HepG2 (cell line): ENCODE measurements at regions not wholly inside any gene's neighbourhood (a gene's known extent, or its start where the extent isn't known, plus 50 kb on each side); places are given as distances from the start of the nearest gene placed in this dataset.

Experiments
- ATAC-seq: fragments of 200-7000 bp; cut with Tn5 transposase; 3 replicates; pipeline ENCODE4 v1.9.1; 2020; ENCODE audit warnings: mild to moderate bottlenecking, moderate library complexity
- BruUV-seq: library from RNA; stranded (reverse); fragments of 400-500 nt; replicated peaks from 2 replicates; lab custom pipeline; 2021; lab: Mats Ljungman, UMichigan
- CTCF ChIA-PET: fragments of 300-600 bp; formaldehyde crosslinking; extraction: SDS; loops from one replicate; lab custom pipeline; 2021; ENCODE audit warnings: low total read pairs, inconsistent platforms, low intra/inter-chr PET ratio; lab: Yijun Ruan, JAX
- POLR2A ChIA-PET: fragments of 350-600 bp; sonication (Branson Sonifier 250); formaldehyde crosslinking; loops from one replicate; lab custom pipeline; 2020; ENCODE audit warnings: antibody characterized with exemption, inconsistent platforms; lab: Yijun Ruan, JAX
- DNase-seq: peaks from one replicate; pipeline ENCODE4 v3.0.0-alpha.2; 2015; ENCODE audit warnings: low spot score
- FAIRE-seq: peaks from 3 replicates; lab custom pipeline; 2011; peaks lifted over from hg19 to GRCh38; lab: Jason Lieb, UNC
- H2AFZ ChIP-seq: one replicate; pipeline ENCODE4 v1.6.1; 2011; ENCODE audit warnings: low read length, inconsistent platforms
- H3K27ac ChIP-seq: fragments of 300-600 bp; 3 replicates; pipeline ENCODE4 v1.8.0; 2011; ENCODE audit warnings: mixed run types, mild to moderate bottlenecking, mixed read lengths, low read length, inconsistent platforms; ENCODE audit not compliant: insufficient read depth; ENCODE audit errors: extremely low read length
- H3K27me3 ChIP-seq, 2 experiments: fragments of 200-600 bp in 1 of 2; 2 replicates in 1 of 2; 3 replicates in 1 of 2; pipeline versions ENCODE4 v1.6.0 to v1.8.0; 2011; ENCODE audit warnings: low read length in 2 of 2, mild to moderate bottlenecking in 2 of 2, moderate library complexity in 2 of 2, inconsistent platforms in 1 of 2; ENCODE audit not compliant: insufficient read depth in 2 of 2, control insufficient read depth in 1 of 2
- H3K36me3 ChIP-seq, 2 experiments: fragments of 200-600 bp in 1 of 2; replicated peaks in 1 of 2; 2 replicates in 1 of 2; 3 replicates in 1 of 2; pipeline versions ENCODE4 v1.5.1 to v1.8.0; 2011; ENCODE audit warnings: low read length in 2 of 2, inconsistent platforms in 1 of 2; ENCODE audit not compliant: insufficient read depth in 2 of 2, control insufficient read depth in 1 of 2
- H3K4me1 ChIP-seq: 2 replicates; pipeline ENCODE4 v1.5.1; 2012; ENCODE audit warnings: low read length, inconsistent platforms; ENCODE audit not compliant: insufficient read depth
- H3K4me2 ChIP-seq: 2 replicates; pipeline ENCODE4 v1.6.0; 2011; ENCODE audit warnings: low read depth, low read length, inconsistent platforms
- H3K4me3 ChIP-seq, 3 experiments: fragments of 200-600 bp in 1 of 3; sonication (generic), shearing (Covaris generic) in 1 of 3; replicated peaks in 1 of 3; 2 replicates each; pipeline ENCODE4 v1.5.1; 2011 to 2016; ENCODE audit warnings: low read length in 3 of 3, inconsistent platforms in 2 of 3, low read depth in 2 of 3, mild to moderate bottlenecking in 2 of 3, control low read depth in 1 of 3, mixed read lengths in 1 of 3; ENCODE audit not compliant: insufficient read depth in 1 of 3
- H3K79me2 ChIP-seq: one replicate; pipeline ENCODE4 v1.6.1; 2011; ENCODE audit warnings: low read length, inconsistent platforms; ENCODE audit not compliant: insufficient read depth
- H3K9ac ChIP-seq: 2 replicates; pipeline ENCODE4 v1.6.0; 2011; ENCODE audit warnings: mild to moderate bottlenecking, low read depth, low read length, inconsistent platforms; ENCODE audit not compliant: insufficient read depth
- H3K9me3 ChIP-seq: 2 replicates; pipeline ENCODE4 v1.5.1; 2012; ENCODE audit warnings: mild to moderate bottlenecking, low read length
- H4K20me1 ChIP-seq: 2 replicates; pipeline ENCODE4 v1.6.0; 2011; ENCODE audit warnings: inconsistent platforms, mild to moderate bottlenecking, low read length, moderate library complexity; ENCODE audit not compliant: insufficient read depth
- FOXO1 ChIP-seq: sonication (generic); formaldehyde crosslinking; IDR thresholded peaks from 2 replicates; pipeline ENCODE4 v1.4.0; 2020; ENCODE audit warnings: missing genetic modification reagents
- GATAD2A ChIP-seq: IDR thresholded peaks from 2 replicates; pipeline ENCODE4 v1.6.1; 2016
- MIXL1 ChIP-seq: IDR thresholded peaks from 2 replicates; pipeline ENCODE4 v1.6.1; 2016
- NR2F6 ChIP-seq, 2 experiments: IDR thresholded peaks; 2 replicates each; pipeline ENCODE4 v1.6.1; 2016; ENCODE audit warnings: antibody characterized with exemption in 1 of 2, mild to moderate bottlenecking in 1 of 2
- NRL ChIP-seq: sonication (generic); formaldehyde crosslinking; IDR thresholded peaks from 2 replicates; pipeline ENCODE4 v1.5.0; 2020; ENCODE audit warnings: missing genetic modification reagents, mild to moderate bottlenecking, moderate library complexity, borderline replicate concordance
- ZBTB42 ChIP-seq: sonication (generic); formaldehyde crosslinking; IDR thresholded peaks from 2 replicates; pipeline ENCODE4 v1.5.0; 2020; ENCODE audit warnings: mild to moderate bottlenecking, missing genetic modification reagents
- ZNF101 ChIP-seq: sonication (generic); formaldehyde crosslinking; IDR thresholded peaks from 2 replicates; pipeline ENCODE4 v1.4.0; 2020; ENCODE audit warnings: mild to moderate bottlenecking, low read depth, missing genetic modification reagents, borderline replicate concordance
- ZNF446 ChIP-seq: sonication (generic); formaldehyde crosslinking; IDR thresholded peaks from 2 replicates; pipeline ENCODE4 v1.5.0; 2020; ENCODE audit warnings: mild to moderate bottlenecking, missing genetic modification reagents
- ZXDC ChIP-seq: sonication (generic); formaldehyde crosslinking; IDR thresholded peaks from 2 replicates; pipeline ENCODE4 v1.5.0; 2020; ENCODE audit warnings: mild to moderate bottlenecking, missing genetic modification reagents
- WGBS: methylation state at CpG from one replicate; pipeline ENCODE4 v1.1.6; 2017; ENCODE audit warnings: low lambda C conversion rate; 5-methylcytosine and 5-hydroxymethylcytosine counted together
- in situ Hi-C: cut with HindIII; loops from 2 replicates; pipeline ENCODE4 v1.10.0; 2017; ENCODE audit warnings: low pct_unique_long_range_greater_than_20kb; ENCODE audit not compliant: extremely low pct_ligation_motif_present
- intact Hi-C: fragments of 100-400 bp; cut with micrococcal nuclease; formaldehyde crosslinking; loops from one replicate; pipeline ENCODE4 v1.10.0; 2022; ENCODE audit not compliant: unreplicated experiment

- Histone ChIP-seq H4K20me1 (no peaks in the 10 kb centered on the region), H3K4me3 (no peak overlapping the region), H3K4me2 (no peak overlapping the region), H3K79me2 (no peaks in the 10 kb centered on the region), H3K27ac (no peak overlapping the region), H3K36me3 (no peaks in the 10 kb centered on the region), H3K4me1 (no peaks in the 10 kb centered on the region), H2AFZ (no peak overlapping the region), H3K27me3 (no peaks in the 10 kb centered on the region), H3K9ac (no peak overlapping the region), H3K9me3 (no peaks in the 10 kb centered on the region)
- no TSS peak for BruUV-seq
- CTCF ChIA-PET: no interaction called here
- intact Hi-C loops: no loop called here
- TF ChIP-seq FOXO1 (CRISPR knock-in tag) (no peak), GATAD2A (CRISPR knock-in tag) (no peak), ZNF101 (CRISPR knock-in tag) (no peak), NRL (CRISPR knock-in tag) (no peak), MIXL1 (CRISPR knock-in tag) (no peak), NR2F6 (IDR thresholded peaks at IDR 0.05) (no peak), NR2F6 (CRISPR knock-in tag; IDR thresholded peaks at IDR 0.05) (no peak), ZXDC (no peak), ZBTB42 (CRISPR knock-in tag) (no peak), ZNF446 (no peak)
- ATAC-seq: no peak
- in situ Hi-C loops: loop anchor here (25.0 kb wide), 1 partner anchor 567 kb away; the partner anchor contains the start of gene CDH2
- DNase-seq: no peak
- WGBS: 54% methylated on average over 4 of the region's 4 CpGs
- no peak for FAIRE-seq
- POLR2A ChIA-PET: no interaction called here
Measured at GRCh38 chr18:27619906-27620305, 434.8 kb upstream of the CHST9 start.
